Endometrial microvascular endothelial cells (primary cell): ENCODE measurements at regions not wholly inside any gene's neighbourhood (a gene's known extent, or its start where the extent isn't known, plus 50 kb on each side); places are given as distances from the start of the nearest gene placed in this dataset.

ENCODE experiments used
- in situ Hi-C: cut with HindIII; loops from 2 replicates; pipeline ENCODE4 v1.10.0; 2017; ENCODE audit warnings: low sequenced_read_pairs, low pct_unique_long_range_greater_than_20kb; ENCODE audit errors: inconsistent ontology term

DNA sequence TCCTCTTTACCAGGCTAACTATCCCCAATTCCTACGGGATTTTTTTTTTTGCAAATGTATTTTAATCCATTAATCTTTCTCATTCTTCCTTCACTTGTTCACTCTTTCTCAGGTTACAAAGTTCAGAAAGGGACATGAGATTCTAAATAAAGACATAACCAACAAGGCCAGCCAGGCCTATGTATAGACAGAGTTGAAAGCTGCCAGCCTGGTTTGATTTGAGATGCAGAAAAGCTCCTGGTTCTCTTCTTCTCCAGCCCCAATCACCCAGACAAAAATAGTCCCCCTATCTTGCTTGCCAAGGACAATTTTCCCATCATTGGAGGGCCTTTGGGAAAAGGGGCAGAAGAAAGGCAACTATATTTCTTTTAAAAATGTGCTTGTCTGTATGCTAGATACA, 398.8 kb downstream of the NFIB start:
- in situ Hi-C loops, result loop anchor here (25.0 kb wide), 1 partner anchor 478 kb away; no protein-coding TSS in a partner anchor

- in situ Hi-C loops, result loop anchor here (25.0 kb wide), 1 partner anchor 474 kb away; no protein-coding TSS in a partner anchor
Measured at GRCh38 chr9:13911473-13911872, 402.5 kb downstream of the NFIB start.

DNA sequence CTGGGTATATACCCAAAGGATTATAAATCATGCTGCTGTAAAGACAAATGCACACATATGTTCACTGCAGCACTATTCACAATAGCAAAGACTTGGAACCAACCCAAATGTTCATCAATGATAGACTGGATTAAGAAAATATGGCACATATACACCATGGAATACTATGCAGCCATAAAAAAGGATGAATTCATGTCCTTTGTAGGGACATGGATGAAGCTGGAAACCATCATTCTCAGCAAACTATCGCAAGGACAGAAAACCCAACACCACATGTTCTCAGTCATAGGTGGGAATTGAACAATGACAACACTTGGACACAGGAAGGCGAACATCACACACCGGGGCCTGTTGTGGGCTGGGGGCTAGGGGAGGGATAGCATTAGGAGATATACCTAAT, 406.1 kb downstream of the NFIB start:
- in situ Hi-C loops, result loop anchor here (25.0 kb wide), 1 partner anchor 471 kb away; no protein-coding TSS in a partner anchor

DNA sequence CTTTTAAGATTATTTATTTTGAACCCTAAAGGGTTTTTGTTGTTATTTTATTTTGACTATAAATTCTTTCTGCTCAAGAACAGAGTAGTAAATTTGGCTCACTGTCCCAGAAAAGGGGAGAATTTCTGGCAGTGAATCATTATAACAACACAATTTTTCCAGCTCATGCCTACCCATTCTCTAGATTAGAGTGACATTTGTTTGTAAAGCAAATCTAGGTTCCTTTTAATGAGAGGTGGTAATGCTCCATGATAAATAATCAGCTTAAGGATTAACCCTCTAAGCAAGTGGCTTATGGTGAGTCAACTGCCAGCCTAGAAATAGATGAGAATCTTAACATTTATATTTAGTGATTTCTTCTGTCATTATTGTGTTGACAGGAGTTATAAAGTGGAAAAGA, 409.2 kb downstream of the NFIB start:
- in situ Hi-C loops, result loop anchor here (25.0 kb wide), 1 partner anchor 467 kb away; no protein-coding TSS in a partner anchor

GRCh38 chr9:13904311-13904710, 409.6 kb downstream of the NFIB start:
- in situ Hi-C loops, result loop anchor here (25.0 kb wide), 1 partner anchor 467 kb away; no protein-coding TSS in a partner anchor

DNA sequence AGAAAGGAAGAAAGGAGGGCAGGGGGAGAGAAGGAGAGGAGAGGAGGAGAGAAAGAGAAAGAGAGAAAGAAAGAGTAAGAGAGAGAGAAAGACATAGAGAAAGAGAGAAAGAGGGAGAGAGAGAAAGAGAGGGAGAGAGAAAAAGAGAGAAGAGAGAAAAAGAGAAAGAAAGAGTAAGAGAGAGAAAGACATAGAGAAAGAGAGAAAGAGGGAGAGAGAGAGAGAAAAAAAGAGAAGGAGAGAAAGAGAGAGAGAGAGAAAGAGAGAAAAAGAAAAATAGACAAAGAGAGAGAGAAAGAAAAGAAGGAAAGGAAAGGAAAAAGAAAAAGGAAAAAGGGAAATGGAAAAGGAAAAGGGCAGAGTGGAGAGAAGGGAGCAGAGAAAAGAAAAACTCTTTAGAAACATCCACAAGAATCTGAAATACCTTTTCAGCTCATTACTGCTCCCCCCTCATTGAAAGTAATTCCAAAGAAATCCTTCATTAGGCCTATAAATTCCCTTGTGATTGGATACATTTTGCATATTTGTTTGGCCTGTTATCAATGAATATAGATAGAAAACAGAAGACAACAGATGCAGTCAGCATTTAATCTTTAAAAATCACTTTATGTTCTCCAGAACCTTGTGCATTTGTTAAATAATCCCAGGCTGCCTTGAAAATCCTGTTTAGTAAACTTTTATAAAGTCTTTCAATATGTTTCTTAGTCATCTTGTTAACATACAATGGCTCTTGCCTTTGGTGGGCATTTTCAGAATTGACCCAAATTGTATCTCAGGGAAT, 411.5 kb downstream of the NFIB start:
- in situ Hi-C loops, result loop anchor here (25.0 kb wide), 1 partner anchor 465 kb away; no protein-coding TSS in a partner anchor

GRCh38 chr9:13901176-13901575, 412.8 kb downstream of the NFIB start:
- in situ Hi-C loops, result loop anchor here (25.0 kb wide), 1 partner anchor 464 kb away; no protein-coding TSS in a partner anchor

DNA sequence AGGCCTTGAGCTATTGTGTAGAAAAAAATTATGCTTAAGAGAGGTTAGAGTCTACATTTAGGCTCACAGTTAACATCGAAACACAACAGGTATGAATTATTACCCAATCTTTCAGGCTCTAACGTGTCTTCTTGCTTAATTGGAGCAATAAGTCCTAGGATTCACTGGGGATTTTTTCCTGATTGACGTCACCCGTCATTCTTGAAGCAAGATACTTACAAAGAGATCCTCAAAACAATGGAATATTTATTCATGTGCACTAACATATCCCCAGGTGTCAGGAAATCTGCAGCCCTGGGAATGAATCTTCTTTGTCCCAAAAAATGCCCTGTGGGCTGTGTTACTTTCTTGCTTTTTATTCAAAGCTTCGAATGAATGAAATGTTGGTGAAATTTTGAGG, 413.5 kb downstream of the NFIB start:
- in situ Hi-C loops, result loop anchor here (25.0 kb wide), 1 partner anchor 463 kb away; no protein-coding TSS in a partner anchor

DNA sequence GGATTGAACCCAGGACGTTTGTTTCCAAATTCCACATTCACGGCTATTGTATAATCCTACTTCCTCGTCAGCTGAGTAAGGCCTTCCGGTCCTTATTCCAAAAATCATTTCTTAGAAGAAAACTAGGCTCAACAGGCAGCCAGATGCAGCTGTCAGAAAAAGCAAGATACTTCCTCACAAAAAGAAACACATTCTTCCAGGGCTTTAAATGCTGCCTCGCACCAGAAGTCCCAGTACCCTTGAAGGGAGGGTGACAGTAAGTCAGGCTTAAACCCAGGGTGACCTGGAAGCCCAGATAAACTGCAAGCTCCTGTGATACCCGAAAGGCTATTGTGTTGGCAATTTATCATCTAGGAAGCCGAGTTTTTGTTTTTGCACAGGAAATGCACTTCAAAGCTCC, 414.0 kb downstream of the NFIB start:
- in situ Hi-C loops, result loop anchor here (25.0 kb wide), 1 partner anchor 463 kb away; no protein-coding TSS in a partner anchor

- in situ Hi-C loops, result no loop called here
Measured at GRCh38 chr9:13898957-13899356, 415.0 kb downstream of the NFIB start.

DNA sequence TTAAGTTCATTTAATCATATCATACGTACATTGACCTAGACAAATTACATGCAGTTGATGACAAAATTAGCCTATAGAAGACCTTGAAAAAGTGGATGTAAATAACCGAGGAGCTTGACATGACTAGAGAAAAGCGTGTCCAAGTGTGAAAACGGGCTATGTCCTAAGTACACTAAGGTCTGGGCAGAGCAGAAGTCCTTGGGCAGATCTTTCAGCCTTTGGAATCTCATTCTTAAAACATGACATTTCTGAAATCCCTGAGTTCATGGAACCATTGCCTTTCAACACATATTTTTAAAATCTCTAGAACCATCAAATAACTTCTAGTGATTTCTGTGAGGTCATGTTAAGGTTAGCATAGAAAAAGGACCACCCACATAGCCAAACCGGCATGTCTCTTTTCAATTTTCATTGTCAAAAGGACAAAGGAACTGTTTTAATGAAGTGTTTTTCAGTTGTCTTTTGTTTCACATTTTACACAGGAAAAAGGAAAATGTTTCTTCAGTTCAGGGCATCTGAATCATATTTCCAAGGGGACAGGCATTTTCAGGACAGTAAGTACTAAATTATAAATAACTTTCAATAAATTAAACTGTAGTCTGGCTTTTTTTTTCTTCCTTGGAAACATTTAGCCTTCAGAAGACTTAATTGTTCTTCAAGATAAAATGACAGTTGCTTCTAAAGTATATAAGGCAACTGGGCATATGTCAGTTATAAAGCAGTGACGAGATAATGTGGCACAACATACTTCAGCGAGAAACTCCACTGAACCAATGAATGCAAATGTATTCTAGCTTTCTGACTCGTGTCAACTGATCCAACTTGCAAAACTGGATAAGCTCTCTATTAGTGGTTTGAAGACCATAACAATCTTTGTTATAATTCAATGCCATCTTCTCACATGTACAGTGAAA, 416.8 kb downstream of the NFIB start:
- in situ Hi-C loops, result no loop called here

DNA sequence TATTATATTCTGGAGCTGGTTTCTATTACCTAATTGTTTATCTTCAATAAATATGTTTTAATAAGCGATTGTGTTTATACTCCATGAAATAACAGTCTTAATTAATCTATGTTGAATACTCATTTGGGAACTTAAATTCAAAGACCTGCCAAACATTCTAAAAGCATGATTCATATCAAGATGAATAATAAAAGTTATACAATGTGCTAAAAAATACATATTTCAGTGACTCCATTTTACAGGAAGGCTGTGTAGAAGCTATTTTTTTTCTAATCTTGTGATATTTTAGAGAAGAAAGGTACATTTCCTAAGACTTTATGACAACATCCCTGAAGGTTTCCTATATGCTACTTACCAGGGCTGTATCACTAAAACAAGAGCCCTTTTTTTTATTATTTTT, 417.9 kb downstream of the NFIB start:
- in situ Hi-C loops, result no loop called here

- in situ Hi-C loops, result no loop called here
Measured at GRCh38 chr9:13885258-13885657, 428.7 kb downstream of the NFIB start.

GRCh38 chr9:13879981-13880380, 434.0 kb downstream of the NFIB start:
- in situ Hi-C loops, result no loop called here

GRCh38 chr9:13879011-13879410, 434.9 kb downstream of the NFIB start:
- in situ Hi-C loops, result no loop called here

GRCh38 chr9:13878241-13878711, 435.7 kb downstream of the NFIB start:
- in situ Hi-C loops, result no loop called here

- in situ Hi-C loops, result no loop called here
Measured at GRCh38 chr9:13876741-13877140, 437.2 kb downstream of the NFIB start.

DNA sequence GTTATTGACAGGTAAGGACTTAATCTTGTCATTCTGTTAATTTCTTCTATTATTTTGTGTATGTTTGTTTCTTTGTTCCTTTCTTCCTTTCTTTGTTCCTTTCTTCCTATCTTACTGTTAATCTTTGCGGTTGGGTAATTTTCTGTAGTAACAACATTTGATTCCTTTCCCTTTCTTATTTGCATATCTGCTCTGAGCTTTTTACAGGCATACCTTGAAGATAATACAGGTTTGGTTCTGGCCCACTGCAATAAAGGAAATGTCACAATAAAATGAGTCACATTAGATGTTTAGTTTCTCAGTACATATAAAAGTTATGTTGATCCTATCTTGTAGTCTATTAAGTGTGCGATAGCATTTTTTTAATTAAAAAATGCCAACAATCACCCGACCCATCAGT, 440.7 kb downstream of the NFIB start:
- in situ Hi-C loops, result no loop called here

- in situ Hi-C loops, result no loop called here
Measured at GRCh38 chr9:13868336-13868735, 445.6 kb downstream of the NFIB start.
